Stimulated activated CD8-positive, alpha-beta memory T cell treated with anti-CD3 and anti-CD28 coated beads, Interleukin-12 subunit alpha, Interleukin-12 subunit beta, amount 100 ng/mL, for 1 hour (primary cell): ENCODE measurements at regions not wholly inside any gene's neighbourhood (a gene's known extent, or its start where the extent isn't known, plus 50 kb on each side); places are given as distances from the start of the nearest gene placed in this dataset.

ENCODE experiments used
- DNase-seq: peaks from one replicate; pipeline ENCODE4 v3.0.0-alpha.2; 2020; ENCODE audit warnings: low read depth

- no peak for DNase-seq
Measured at GRCh38 chr1:13878021-13878420, 178.0 kb downstream of the PRDM2 start.

GRCh38 chr1:13878451-13878850, 178.5 kb downstream of the PRDM2 start:
- no peak for DNase-seq

GRCh38 chr1:13881385-13882088, 181.5 kb downstream of the PRDM2 start:
- DNase-seq: no peak

- DNase-seq: no peak
Measured at GRCh38 chr1:13888351-13888986, 188.5 kb downstream of the PRDM2 start.

GRCh38 chr1:13889495-13889894, 189.5 kb downstream of the PRDM2 start:
- DNase-seq: no peak

- DNase-seq: no peak
Measured at GRCh38 chr1:13890766-13891165, 190.8 kb downstream of the PRDM2 start.

- DNase-seq: no peak
Measured at GRCh38 chr1:13892198-13892597, 192.2 kb downstream of the PRDM2 start.

- no peak for DNase-seq
Measured at GRCh38 chr1:13892671-13893325, 192.8 kb downstream of the PRDM2 start.

GRCh38 chr1:13893409-13893821, 193.4 kb downstream of the PRDM2 start:
- no peak for DNase-seq

GRCh38 chr1:13896932-13897331, 196.9 kb downstream of the PRDM2 start:
- no peak for DNase-seq

GRCh38 chr1:13898406-13898805, 198.4 kb downstream of the PRDM2 start:
- DNase-seq: no peak

GRCh38 chr1:13899856-13900255, 199.9 kb downstream of the PRDM2 start:
- DNase-seq: no peak

- no peak for DNase-seq
Measured at GRCh38 chr1:13900583-13900982, 200.6 kb downstream of the PRDM2 start.

- DNase-seq: no peak
Measured at GRCh38 chr1:13901039-13901438, 201.1 kb downstream of the PRDM2 start.

- DNase-seq: no peak
Measured at GRCh38 chr1:13901597-13901996, 201.6 kb downstream of the PRDM2 start.

GRCh38 chr1:13908128-13908527, 208.1 kb downstream of the PRDM2 start:
- DNase-seq: no peak

GRCh38 chr1:13911697-13912619, 212.0 kb downstream of the PRDM2 start:
- DNase-seq: no peak

- no peak for DNase-seq
Measured at GRCh38 chr1:13913396-13913795, 213.4 kb downstream of the PRDM2 start.

GRCh38 chr1:13916530-13916929, 216.5 kb downstream of the PRDM2 start:
- no peak for DNase-seq

- DNase-seq: no peak
Measured at GRCh38 chr1:13917607-13918006, 217.6 kb downstream of the PRDM2 start.

- no peak for DNase-seq
Measured at GRCh38 chr1:13918862-13919261, 218.9 kb downstream of the PRDM2 start.

- no peak for DNase-seq
Measured at GRCh38 chr1:13921190-13921589, 221.2 kb downstream of the PRDM2 start.
